Caco-2 (cell line): ENCODE measurements at regions not wholly inside any gene's neighbourhood (a gene's known extent, or its start where the extent isn't known, plus 50 kb on each side); places are given as distances from the start of the nearest gene placed in this dataset.

Experiments used
- BruUV-seq: library from RNA; stranded (reverse); fragments of 400-500 nt; replicated peaks from 2 replicates; lab custom pipeline; 2021; lab: Mats Ljungman, UMichigan
- CTCF ChIA-PET: fragments of 300-600 bp; sonication (Branson Sonifier 250); formaldehyde crosslinking; loops from one replicate; lab custom pipeline; 2022; ENCODE audit warnings: antibody characterized with exemption; lab: Charles Lee
- POLR2A ChIA-PET: fragments of 300-600 bp; sonication (Branson Sonifier 250); formaldehyde crosslinking; loops from one replicate; lab custom pipeline; 2022; ENCODE audit warnings: antibody characterized with exemption; lab: Charles Lee
- DNase-seq, 2 experiments: peaks; one replicate each; pipeline versions ENCODE4 v3.0.0 to v3.0.0-alpha.2; 2020 to 2022
- H3K27me3 ChIP-seq: replicated peaks from 2 replicates; pipeline ENCODE4 v1.6.0; 2011; ENCODE audit warnings: low read length; ENCODE audit not compliant: control insufficient read depth, insufficient read depth
- H3K36me3 ChIP-seq: 2 replicates; pipeline ENCODE4 v1.5.1; 2011; ENCODE audit warnings: low read length; ENCODE audit not compliant: control insufficient read depth, insufficient read depth
- H3K4me1 ChIP-seq: fragments of 250-450 bp; sonication (Bioruptor Pico); 2 replicates; pipeline ENCODE4 v1.5.1; 2020; ENCODE audit warnings: mild to moderate bottlenecking
- H3K4me3 ChIP-seq: 2 replicates; pipeline ENCODE4 v1.5.1; 2011; ENCODE audit warnings: low read depth, mild to moderate bottlenecking, control low read depth, low read length
- H3K9me3 ChIP-seq: fragments of 250-450 bp; sonication (Bioruptor Pico); 2 replicates; pipeline ENCODE4 v1.5.1; 2020; ENCODE audit warnings: mild to moderate bottlenecking, moderate library complexity
- H3K27ac Mint-ChIP-seq: one replicate; pipeline ENCODE4 v1.8.0; 2022; ENCODE audit warnings: mixed read lengths; ENCODE audit not compliant: unreplicated experiment
- H3K27me3 Mint-ChIP-seq: one replicate; pipeline ENCODE4 v1.8.0; 2022; ENCODE audit warnings: mixed read lengths; ENCODE audit not compliant: insufficient read depth, unreplicated experiment
- H3K36me3 Mint-ChIP-seq: one replicate; pipeline ENCODE4 v1.8.0; 2022; ENCODE audit warnings: mild to moderate bottlenecking, mixed read lengths; ENCODE audit not compliant: insufficient read depth, unreplicated experiment
- H3K4me1 Mint-ChIP-seq: one replicate; pipeline ENCODE4 v1.8.0; 2022; ENCODE audit warnings: low read depth, mixed read lengths; ENCODE audit not compliant: unreplicated experiment
- H3K4me3 Mint-ChIP-seq: one replicate; pipeline ENCODE4 v1.8.0; 2022; ENCODE audit warnings: mild to moderate bottlenecking, moderate library complexity, mixed read lengths; ENCODE audit not compliant: unreplicated experiment
- H3K9me3 Mint-ChIP-seq: one replicate; pipeline ENCODE4 v1.8.0; 2022; ENCODE audit warnings: mixed read lengths; ENCODE audit not compliant: unreplicated experiment
- CTCF ChIP-seq, 2 experiments: fragments of 200-600 bp in 1 of 2; IDR thresholded peaks; 1 replicate in 1 of 2; 2 replicates in 1 of 2; pipeline versions ENCODE4 v1.5.1 to v1.8.0; 2011 to 2022; ENCODE audit warnings: antibody characterized with exemption in 1 of 2, control low read depth in 1 of 2, inconsistent platforms in 1 of 2, low read depth in 1 of 2, low read length in 1 of 2, mild to moderate bottlenecking in 1 of 2, moderate library complexity in 1 of 2; ENCODE audit not compliant: insufficient read depth in 1 of 2, severe bottlenecking in 1 of 2, unreplicated experiment in 1 of 2
- intact Hi-C: fragments of 100-400 bp; cut with micrococcal nuclease; formaldehyde crosslinking; loops from one replicate; pipeline ENCODE4 v1.10.0; 2022; ENCODE audit not compliant: unreplicated experiment

GRCh38 chr20:40603057-40603651, 85.9 kb downstream of the MAFB start:
- no peaks in the 10 kb centered on the region for H3K36me3 Mint-ChIP-seq
- no peak for TF ChIP-seq CTCF (IDR thresholded peaks at IDR 0.05; ENCODE audit: insufficient read depth in 1 of 2, low read depth in 1 of 2, low read length in 1 of 2, severe bottlenecking in 1 of 2, unreplicated experiment in 1 of 2)
- POLR2A ChIA-PET = no interaction called here
- CTCF ChIA-PET = no interaction called here
- H3K4me3 ChIP-seq = no peak overlapping the region
- no peaks in the 10 kb centered on the region for H3K9me3 ChIP-seq
- H3K4me1 ChIP-seq = no peaks in the 10 kb centered on the region
- peaks cover 11% of the 10 kb centered on the region for H3K27me3 Mint-ChIP-seq
- no peak for DNase-seq
- H3K27me3 ChIP-seq = peaks cover 2% of the 10 kb centered on the region; the same call in 1 of the 2 replicates
- no peak overlapping the region for H3K27ac Mint-ChIP-seq
- no peaks in the 10 kb centered on the region for H3K36me3 ChIP-seq
- no TSS peak for BruUV-seq
- no peaks in the 10 kb centered on the region for H3K4me1 Mint-ChIP-seq
- peaks cover 11% of the 10 kb centered on the region for H3K9me3 Mint-ChIP-seq
- intact Hi-C loops = no loop called here
- no peak overlapping the region for H3K4me3 Mint-ChIP-seq

- intact Hi-C loops = no loop called here
- H3K4me3 ChIP-seq = no peak overlapping the region
- H3K27me3 Mint-ChIP-seq = peaks cover 9% of the 10 kb centered on the region
- no peaks in the 10 kb centered on the region for H3K36me3 ChIP-seq
- H3K27me3 ChIP-seq = peaks cover 2% of the 10 kb centered on the region; the same call in 1 of the 2 replicates
- no peak for DNase-seq
- no peaks in the 10 kb centered on the region for H3K4me1 Mint-ChIP-seq
- no peaks in the 10 kb centered on the region for H3K36me3 Mint-ChIP-seq
- no TSS peak for BruUV-seq
- ChIA-PET POLR2A (no interaction called here), CTCF (no interaction called here)
- H3K4me3 Mint-ChIP-seq = no peak overlapping the region
- H3K9me3 Mint-ChIP-seq = peaks cover 11% of the 10 kb centered on the region
- H3K9me3 ChIP-seq = no peaks in the 10 kb centered on the region
- TF ChIP-seq CTCF (IDR thresholded peaks at IDR 0.05; ENCODE audit: insufficient read depth in 1 of 2, low read depth in 1 of 2, low read length in 1 of 2, severe bottlenecking in 1 of 2, unreplicated experiment in 1 of 2) = no peak
- no peak overlapping the region for H3K27ac Mint-ChIP-seq
- H3K4me1 ChIP-seq = no peaks in the 10 kb centered on the region
Measured at GRCh38 chr20:40602381-40602780, 86.7 kb downstream of the MAFB start.

- Mint-ChIP-seq H3K4me1 (no peaks in the 10 kb centered on the region), H3K9me3 (peaks cover 11% of the 10 kb centered on the region), H3K27ac (no peak overlapping the region), H3K4me3 (no peak overlapping the region), H3K27me3 (peaks cover 6% of the 10 kb centered on the region), H3K36me3 (no peaks in the 10 kb centered on the region)
- Histone ChIP-seq H3K27me3 (no peaks in the 10 kb centered on the region; the same call in 1 of the 2 replicates), H3K4me1 (no peaks in the 10 kb centered on the region), H3K4me3 (no peak overlapping the region), H3K36me3 (no peaks in the 10 kb centered on the region), H3K9me3 (0 out of 2 replicates have a peak, but pooled peaks cover 2% of the 10 kb centered on the region)
- ChIA-PET CTCF (no interaction called here), POLR2A (no interaction called here)
- DNase-seq = no peak
- BruUV-seq = no TSS peak
- no peak for TF ChIP-seq CTCF (IDR thresholded peaks at IDR 0.05; ENCODE audit: insufficient read depth in 1 of 2, low read depth in 1 of 2, low read length in 1 of 2, severe bottlenecking in 1 of 2, unreplicated experiment in 1 of 2)
- intact Hi-C loops = no loop called here
Measured at GRCh38 chr20:40600441-40601219, 88.4 kb downstream of the MAFB start.
